ENCODE measurements at regions not wholly inside any gene's neighbourhood (a gene's known extent, or its start where the extent isn't known, plus 50 kb on each side); places are given as distances from the start of the nearest gene placed in this dataset.

DNA sequence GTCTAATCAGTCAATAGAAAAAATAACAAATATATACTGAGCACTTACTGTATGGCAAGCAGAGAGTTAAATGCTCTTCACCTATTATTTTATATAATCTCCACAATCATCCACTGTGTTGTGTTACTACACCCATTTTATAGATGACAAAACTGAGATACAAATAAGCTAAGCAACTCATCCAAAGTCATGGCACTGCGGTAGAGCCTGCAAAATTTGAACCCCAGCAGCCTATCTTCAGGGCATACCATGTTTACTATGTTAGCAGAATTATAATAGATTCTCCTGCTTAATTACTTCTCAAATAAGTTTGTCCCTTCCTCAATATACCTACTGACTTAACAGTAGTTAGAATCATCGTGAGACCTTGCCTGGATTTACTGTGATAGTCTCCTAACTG lies 53.6 kb upstream of the PCED1B start:
- no peaks in the 10 kb centered on the region for H3K9me3 Mint-ChIP-seq (ENCODE audit: low read depth)
- H3K36me3 Mint-ChIP-seq (ENCODE audit: low read depth) = no peaks in the 10 kb centered on the region
- H3K27me3 Mint-ChIP-seq (ENCODE audit: low read depth) = no peaks in the 10 kb centered on the region
- DNase-seq (ENCODE audit: low spot score) = no peak
- TF ChIP-seq, protein P1, sequence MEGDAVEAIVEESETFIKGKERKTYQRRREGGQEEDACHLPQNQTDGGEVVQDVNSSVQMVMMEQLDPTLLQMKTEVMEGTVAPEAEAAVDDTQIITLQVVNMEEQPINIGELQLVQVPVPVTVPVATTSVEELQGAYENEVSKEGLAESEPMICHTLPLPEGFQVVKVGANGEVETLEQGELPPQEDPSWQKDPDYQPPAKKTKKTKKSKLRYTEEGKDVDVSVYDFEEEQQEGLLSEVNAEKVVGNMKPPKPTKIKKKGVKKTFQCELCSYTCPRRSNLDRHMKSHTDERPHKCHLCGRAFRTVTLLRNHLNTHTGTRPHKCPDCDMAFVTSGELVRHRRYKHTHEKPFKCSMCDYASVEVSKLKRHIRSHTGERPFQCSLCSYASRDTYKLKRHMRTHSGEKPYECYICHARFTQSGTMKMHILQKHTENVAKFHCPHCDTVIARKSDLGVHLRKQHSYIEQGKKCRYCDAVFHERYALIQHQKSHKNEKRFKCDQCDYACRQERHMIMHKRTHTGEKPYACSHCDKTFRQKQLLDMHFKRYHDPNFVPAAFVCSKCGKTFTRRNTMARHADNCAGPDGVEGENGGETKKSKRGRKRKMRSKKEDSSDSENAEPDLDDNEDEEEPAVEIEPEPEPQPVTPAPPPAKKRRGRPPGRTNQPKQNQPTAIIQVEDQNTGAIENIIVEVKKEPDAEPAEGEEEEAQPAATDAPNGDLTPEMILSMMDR (IDR thresholded peaks at IDR 0.05) = no peak
- H3K4me3 Mint-ChIP-seq (ENCODE audit: unreplicated experiment) = no peak overlapping the region
- no peak overlapping the region for H3K27ac Mint-ChIP-seq (ENCODE audit: unreplicated experiment)
- H3K4me1 Mint-ChIP-seq (ENCODE audit: low read depth) = peaks cover 26% of the 10 kb centered on the region

DNA sequence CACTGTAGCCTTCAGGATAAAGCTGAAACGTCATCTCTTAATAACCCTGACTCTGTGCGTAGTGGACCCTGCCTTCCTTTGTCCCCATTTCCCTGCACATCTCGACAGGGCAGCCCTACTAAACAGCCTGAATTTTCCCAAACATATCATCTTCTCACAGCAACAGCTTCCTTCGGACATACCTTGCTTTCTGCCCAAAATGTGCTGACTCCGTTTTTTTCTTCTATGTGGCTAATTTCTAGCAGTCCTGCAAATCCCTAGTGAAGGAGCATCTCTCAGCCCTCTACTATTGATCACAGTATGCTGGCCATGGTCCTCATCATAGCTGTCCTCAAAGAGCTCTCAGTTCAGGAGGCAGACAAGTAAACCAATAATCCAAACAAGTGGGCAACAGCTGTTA lies 53.1 kb upstream of the PCED1B start:
- H3K4me3 Mint-ChIP-seq (ENCODE audit: unreplicated experiment) = no peak overlapping the region
- H3K4me1 Mint-ChIP-seq (ENCODE audit: low read depth) = peaks cover 23% of the 10 kb centered on the region
- H3K36me3 Mint-ChIP-seq (ENCODE audit: low read depth) = no peaks in the 10 kb centered on the region
- H3K27me3 Mint-ChIP-seq (ENCODE audit: low read depth) = no peaks in the 10 kb centered on the region
- DNase-seq (ENCODE audit: low spot score) = no peak
- no peak overlapping the region for H3K27ac Mint-ChIP-seq (ENCODE audit: unreplicated experiment)
- TF ChIP-seq, protein P1 (IDR thresholded peaks at IDR 0.05) = no peak
- H3K9me3 Mint-ChIP-seq (ENCODE audit: low read depth) = no peaks in the 10 kb centered on the region

All from chondrocyte (in vitro differentiated cells).